B cell (primary cell): ENCODE measurements at regions not wholly inside any gene's neighbourhood (a gene's known extent, or its start where the extent isn't known, plus 50 kb on each side); places are given as distances from the start of the nearest gene placed in this dataset.

Experiments
- EZH2 ChIP-seq: IDR thresholded peaks from 2 replicates; pipeline ENCODE4 v1.6.1; 2012; ENCODE audit warnings: borderline replicate concordance, low read depth, mild to moderate bottlenecking, moderate library complexity, low read length; ENCODE audit not compliant: insufficient read depth, poor library complexity, severe bottlenecking
- TF ChIP-seq, protein P1 (sequence below): fragments of 200-600 bp; IDR thresholded peaks from one replicate; pipeline ENCODE4 v1.8.0; 2022; ENCODE audit warnings: antibody characterized with exemption, mild to moderate bottlenecking

DNA sequence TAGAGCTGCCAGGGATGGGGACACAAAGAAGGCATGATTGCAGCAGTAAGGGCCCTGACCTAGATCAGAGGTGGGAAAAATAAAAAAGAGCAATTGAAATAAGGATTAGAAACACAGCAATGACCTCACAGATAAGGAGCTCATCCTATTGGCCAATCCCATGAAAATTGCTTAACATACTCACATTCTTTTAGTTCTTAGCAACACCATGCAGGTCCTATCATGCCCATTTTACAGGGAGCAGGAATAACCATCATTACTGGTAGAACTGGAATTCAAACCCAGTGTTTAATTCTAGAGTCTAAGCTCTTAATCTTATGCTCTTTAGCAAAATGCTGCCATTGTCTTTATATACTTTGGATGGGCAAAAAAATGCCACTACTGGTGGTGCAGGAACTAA, 267.7 kb downstream of the RNF144B start:
- TF ChIP-seq, protein P1, sequence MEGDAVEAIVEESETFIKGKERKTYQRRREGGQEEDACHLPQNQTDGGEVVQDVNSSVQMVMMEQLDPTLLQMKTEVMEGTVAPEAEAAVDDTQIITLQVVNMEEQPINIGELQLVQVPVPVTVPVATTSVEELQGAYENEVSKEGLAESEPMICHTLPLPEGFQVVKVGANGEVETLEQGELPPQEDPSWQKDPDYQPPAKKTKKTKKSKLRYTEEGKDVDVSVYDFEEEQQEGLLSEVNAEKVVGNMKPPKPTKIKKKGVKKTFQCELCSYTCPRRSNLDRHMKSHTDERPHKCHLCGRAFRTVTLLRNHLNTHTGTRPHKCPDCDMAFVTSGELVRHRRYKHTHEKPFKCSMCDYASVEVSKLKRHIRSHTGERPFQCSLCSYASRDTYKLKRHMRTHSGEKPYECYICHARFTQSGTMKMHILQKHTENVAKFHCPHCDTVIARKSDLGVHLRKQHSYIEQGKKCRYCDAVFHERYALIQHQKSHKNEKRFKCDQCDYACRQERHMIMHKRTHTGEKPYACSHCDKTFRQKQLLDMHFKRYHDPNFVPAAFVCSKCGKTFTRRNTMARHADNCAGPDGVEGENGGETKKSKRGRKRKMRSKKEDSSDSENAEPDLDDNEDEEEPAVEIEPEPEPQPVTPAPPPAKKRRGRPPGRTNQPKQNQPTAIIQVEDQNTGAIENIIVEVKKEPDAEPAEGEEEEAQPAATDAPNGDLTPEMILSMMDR = no peak
- no peak for TF ChIP-seq EZH2
